Left kidney (tissue), 1 donor: ENCODE measurements at regions not wholly inside any gene's neighbourhood (a gene's known extent, or its start where the extent isn't known, plus 50 kb on each side); places are given as distances from the start of the nearest gene placed in this dataset.
"Not testable (repeated sequence)": the region's sequence is repeated elsewhere in the genome, so short reads cannot be mapped to it uniquely, and the experiment has no call there.

Source experiments
- DNase-seq: peaks from one replicate; pipeline ENCODE4 v3.0.0-alpha.2; 2013

DNA sequence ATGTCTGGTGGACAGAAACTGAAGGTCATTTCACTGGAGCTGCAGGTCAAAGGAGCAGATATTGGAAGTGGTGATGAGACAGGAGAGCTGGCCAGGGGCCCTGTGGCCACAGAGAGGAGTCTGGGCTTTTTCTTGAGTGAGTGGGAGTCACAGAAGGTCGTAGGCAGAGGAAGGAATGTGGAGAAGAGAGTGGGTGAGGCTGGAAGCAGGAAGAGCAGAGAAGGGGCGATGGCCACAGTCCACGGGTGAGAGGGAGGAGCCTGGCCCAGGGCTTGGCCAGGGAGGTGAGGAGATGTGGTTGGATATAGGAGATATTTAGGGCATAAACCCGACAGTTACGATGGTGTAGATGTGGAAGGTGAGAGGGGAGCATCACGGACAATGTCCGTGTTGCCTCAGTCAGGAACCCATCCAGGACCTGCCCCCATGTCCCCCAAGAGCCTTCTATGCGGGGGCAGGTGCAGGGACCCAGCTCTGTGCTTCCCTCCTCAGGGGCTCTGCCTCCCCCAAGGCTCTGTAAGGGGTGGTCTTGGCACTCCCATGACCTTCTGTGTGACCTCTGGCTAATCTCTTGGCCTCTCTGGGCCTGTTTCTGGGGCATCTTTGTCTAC, 150.5 kb upstream of the PTPN1 start:
- no peak for DNase-seq

DNA sequence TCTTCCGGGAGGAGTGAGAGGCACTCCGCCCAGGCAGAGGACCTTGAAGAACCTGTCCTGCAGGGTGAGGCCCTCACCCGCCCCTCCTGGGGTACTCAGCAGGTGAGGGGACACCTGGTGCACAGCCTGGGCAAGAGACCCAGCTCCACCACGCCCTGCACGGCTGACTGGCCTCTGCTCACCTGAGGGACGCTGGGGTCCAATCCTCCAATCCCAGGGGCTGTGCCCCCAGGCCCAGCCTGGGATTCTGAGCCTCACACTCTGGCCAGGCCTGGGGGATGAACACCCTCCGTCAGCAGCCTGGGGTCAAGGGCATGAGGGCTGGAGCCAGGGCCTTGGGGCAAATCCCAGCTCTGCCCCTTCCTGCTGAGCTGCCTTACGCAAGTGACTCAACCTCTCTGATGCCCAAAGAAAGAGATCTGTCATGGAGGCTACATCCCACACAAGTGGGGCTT, 149.9 kb upstream of the PTPN1 start:
- no peak for DNase-seq

DNA sequence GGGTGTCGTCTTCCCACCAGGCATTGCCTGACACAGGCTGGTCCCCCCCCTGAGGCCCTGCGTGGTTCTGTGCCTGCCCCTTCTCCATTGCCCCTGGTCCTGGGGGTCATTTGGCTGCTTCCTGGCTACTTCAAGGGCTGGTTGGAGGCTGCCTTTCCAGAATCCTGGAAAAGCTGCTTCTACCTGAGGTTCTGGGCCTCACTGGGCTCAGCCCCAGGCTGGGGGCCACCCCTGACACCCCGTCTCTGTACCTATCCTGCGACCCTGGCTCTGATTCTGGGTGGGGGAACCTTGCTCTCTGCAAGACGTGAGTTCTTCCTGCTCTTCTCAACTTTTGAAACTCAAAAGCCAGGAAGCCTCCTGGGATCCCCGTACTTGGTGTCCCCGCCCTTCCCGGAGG, 149.3 kb upstream of the PTPN1 start:
- DNase-seq, result no peak

DNA sequence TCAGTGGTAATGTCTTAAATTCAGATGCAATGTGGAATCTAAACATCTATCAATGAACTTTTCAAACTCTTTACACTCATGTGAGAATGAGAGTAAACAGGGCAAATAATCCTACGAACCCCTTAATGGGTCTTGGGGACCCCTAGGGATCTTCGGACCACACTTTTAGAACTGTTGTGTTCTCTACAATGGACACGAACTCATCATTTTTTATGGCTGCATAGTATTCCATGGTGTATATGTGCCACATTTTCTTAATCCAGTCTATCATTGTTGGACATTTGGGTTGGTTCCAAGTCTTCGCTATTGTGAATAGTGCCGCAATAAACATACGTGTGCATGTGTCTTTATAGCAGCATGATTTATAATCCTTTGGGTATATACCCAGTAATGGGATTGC, 148.0 kb upstream of the PTPN1 start:
- DNase-seq, result not testable (repeated sequence)

DNA sequence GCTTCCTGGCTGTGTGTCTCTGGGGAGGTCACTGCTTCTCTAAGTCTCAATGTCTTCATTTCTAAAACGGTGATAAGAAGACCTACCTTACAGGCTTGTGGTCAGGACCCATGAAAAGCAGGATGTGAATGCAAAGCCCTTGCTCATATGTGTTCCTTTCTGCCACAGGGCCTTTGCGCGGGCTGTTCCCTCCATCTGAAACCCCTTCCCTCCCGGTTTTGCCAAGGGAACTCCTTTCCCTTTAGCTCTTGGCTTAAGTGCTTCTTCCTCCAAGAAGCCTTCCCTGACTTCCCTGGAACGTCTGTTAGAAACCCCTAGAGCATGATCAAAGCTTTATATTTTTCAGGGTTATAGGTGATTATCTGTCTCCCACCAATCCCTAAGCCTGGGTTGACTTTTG, 147.2 kb upstream of the PTPN1 start:
- no peak for DNase-seq

DNA sequence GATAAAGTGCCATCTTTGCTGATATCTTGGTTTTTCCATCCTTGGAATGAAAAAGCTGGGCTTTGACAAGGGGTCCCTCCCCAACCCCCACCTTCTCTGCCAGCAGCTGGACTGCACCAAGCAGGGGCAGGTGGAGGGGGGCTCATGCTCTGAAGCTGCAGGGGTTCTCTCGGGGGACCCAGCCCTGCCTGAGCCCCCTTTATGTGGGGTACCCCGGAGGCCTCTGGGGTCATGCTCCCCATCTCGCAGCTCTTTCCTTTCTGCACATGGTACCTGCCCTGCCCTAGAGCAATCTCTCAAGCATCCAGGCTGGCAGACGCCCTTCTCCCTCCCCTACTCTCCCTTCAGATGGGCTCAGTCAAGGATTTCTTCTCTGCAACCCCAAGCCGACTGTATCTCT, 146.7 kb upstream of the PTPN1 start:
- DNase-seq, result no peak

DNA sequence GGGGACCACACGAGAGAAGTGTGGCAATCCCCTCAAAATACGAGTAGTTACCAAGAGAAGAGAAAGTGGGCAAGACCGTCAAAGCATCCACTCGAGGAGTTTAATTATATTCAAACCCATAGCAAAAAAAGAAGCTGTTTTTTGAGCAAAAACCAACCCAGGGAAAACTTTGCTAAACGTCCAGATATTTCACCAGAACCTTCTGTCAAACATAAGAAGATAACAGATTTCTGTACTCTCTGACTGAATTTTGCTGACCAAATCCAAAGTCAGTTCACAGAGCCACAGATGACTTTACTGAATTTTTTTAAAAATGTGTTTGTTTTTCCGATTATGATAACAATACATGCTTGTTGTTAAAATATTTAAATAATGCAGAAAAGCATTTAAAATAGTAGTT, 145.6 kb upstream of the PTPN1 start:
- DNase-seq, result no peak

DNA sequence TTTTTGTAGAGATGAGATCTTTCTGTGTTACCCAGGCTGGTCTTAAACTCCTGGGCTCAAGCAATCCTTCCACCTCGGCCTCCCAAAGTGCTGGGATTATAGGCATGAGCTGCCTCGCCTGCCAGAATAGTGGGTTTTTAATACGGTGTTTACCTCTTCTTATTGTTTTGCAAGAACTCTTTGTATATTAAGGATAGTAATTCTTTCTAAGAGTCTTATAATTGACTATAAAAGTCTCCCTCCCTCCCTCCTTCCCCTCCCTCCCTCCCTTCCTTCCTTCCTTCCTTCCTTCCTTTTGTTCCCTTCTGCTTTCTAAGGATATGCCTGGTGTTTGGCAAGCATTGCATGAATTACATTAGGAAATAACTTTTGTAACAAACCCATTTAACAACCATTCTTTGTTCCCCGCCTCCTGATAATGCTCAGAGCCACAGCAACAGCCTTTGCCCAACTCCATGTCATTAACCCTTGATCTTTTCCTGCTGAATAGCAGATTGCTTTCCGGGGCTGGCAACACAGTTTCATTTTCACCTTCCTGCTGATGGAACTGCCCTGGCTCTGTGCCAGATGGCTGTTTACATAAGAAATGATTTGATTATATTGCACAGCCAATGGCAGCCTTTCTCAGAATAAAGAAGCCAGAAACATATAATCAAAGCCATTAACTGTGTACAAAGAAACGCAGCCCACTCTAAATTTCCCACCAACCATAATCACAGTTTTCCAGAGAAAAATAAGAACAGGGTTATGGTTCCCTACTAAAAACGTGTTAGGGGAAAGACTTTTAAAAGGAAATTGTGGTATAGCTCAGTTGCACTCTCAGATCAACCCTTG, 143.7 kb upstream of the PTPN1 start:
- DNase-seq, result peak; percentile 57

DNA sequence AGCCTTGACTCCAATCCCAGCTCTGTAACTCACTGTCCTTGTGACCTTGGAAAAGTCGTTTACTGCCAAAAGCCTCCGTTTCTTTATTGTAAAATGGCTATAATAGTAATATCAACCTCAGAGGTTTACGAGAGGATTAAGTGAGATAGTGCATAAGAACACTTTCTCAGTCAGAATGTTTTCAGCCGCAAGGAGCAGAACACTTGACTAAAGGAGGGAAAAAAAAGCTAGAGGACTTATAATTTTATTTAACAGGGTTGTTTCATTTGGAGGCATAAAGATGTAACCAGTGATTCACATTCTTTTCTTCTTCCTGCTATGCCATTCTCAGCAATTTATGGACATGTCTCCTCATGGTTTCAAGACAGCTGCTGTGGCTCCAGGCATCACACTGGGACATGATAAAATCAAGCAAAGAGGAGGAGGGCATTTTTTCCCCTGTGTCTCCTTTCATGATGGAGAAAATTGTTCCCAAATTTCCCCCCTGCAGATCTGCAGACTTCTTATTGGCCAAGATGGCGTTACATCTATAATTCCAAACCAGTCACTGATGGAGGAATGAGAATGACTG, 143.0 kb upstream of the PTPN1 start:
- DNase-seq, result no peak

DNA sequence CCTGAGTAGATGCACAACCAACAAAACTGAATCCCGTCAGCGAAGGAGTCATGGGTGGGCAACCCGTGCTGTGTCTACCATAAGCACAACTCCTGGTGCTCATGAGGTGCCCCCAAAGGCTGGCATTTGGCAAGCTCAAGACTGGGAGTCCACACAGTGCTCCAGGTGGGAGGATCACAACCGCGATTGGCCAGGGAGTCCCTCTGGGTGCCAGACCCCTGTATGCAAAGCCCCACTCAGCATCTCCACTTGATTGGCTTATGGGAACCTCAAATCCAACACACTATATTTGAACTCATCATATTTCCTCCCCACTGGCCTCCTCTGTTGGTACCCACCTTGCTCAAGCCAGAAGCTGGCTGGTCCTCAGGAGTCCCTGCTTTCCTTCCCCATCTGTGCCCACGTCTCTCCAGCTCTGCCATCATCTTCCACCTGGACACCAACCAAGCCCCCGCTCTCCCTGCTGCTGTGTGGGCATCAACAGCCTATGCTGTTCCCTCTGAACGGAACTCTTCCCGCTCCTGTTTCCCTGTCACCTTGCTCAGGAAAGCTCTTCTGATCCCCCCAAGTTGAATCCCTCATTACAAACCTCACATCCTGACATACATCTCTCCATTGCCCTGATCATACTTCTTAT, 142.3 kb upstream of the PTPN1 start:
- DNase-seq, result no peak

DNA sequence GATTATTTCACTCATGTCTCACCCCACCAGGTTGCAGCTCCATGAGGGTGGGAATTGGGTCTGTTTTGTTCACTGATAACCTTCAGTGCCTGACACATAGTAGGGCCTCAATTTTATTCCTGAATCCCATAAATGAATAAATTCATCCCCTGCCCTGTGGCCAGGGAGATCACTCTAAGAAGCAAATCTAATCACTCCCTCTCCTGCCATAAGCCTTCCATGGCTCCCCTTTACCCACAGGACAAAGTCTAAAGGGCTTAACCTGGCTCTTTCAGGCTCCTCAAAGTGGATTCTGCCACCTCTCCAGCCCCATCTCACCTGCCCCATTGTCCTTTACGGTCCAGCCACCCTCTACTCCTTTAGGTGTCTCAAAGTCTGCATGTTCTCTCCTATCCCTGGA, 141.8 kb upstream of the PTPN1 start:
- DNase-seq, result no peak

DNA sequence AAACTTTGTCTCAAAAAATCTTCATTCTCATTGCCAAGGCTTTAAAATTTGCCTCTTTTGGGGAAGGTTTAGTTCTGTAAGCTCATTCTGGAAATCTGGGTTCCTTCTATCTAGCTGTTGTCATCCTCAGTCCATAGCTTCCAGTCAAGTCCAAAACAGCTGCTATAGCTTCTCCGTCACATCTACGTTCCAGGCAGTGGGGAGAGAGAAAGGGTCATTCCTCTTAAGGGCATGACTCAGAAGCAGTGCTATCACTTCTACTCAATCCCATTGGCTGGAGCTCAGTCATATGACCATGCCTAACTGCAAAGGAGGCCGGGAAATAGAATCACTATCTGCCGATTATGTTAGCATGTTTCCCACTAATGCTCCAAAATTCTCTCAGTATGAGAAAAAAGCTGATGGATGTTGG, 141.4 kb upstream of the PTPN1 start:
- DNase-seq, result no peak

DNA sequence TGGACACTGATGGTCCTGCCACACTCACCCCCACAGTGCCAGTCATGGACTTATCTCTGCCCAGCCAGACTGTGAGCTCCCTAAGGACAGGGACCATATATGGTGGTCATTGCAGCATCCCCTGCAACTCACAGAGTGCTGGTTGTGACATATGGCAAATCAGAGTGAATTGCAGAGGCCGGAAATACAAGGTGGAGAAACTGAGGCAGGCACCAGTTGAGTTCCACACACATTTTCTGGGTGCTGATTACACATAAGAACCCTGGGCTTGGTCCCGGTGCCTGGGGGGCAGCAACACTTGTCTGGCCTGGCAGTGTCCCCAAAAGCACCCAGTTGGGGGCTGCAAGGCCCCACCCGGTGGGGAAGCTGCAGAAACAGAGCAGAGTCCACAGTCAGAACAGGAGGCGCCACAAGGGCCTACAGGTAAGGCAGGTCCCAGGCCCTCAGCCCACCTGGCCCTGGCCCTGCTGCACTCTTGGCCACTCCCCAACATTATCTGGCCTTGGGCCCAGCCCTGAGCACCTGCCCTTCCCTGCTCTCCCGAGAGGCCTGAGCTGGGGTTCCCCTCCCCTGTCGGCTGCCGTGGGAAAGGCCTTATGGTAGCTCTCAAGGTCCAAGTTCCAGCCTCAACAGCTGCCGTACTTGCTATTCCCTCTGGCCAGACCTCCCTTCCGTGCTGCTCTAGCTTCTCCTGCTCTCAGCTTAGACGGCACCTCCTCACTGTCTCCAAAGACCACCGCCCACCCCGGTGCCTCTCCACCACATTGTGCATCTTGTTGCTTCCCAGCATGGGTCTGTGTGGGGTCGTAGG, 140.8 kb upstream of the PTPN1 start:
- no peak for DNase-seq

DNA sequence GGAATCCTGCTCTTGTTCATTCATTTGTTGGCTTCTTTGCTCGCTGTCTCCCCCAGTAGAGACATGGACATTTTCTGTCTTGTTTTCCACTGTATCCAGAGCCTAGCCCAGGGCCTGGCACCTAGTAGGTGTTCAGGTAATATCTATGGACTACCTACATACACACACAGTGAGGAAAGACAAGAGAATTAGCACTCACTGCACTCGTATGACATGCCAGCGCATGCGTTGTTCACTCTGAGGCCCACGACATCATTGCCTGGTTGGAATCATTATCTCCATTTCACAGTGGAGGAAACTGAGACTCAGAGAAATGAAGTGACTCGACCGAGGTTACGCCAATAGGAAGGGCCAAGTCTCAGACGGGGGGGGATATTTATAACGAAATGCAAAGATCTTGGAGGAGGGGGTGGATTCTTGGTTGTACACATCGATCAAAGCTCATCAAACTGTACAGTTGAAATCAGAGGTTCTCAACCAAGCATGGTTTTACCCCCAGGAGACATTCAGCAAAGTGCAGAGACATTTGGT, 140.1 kb upstream of the PTPN1 start:
- DNase-seq, result no peak

DNA sequence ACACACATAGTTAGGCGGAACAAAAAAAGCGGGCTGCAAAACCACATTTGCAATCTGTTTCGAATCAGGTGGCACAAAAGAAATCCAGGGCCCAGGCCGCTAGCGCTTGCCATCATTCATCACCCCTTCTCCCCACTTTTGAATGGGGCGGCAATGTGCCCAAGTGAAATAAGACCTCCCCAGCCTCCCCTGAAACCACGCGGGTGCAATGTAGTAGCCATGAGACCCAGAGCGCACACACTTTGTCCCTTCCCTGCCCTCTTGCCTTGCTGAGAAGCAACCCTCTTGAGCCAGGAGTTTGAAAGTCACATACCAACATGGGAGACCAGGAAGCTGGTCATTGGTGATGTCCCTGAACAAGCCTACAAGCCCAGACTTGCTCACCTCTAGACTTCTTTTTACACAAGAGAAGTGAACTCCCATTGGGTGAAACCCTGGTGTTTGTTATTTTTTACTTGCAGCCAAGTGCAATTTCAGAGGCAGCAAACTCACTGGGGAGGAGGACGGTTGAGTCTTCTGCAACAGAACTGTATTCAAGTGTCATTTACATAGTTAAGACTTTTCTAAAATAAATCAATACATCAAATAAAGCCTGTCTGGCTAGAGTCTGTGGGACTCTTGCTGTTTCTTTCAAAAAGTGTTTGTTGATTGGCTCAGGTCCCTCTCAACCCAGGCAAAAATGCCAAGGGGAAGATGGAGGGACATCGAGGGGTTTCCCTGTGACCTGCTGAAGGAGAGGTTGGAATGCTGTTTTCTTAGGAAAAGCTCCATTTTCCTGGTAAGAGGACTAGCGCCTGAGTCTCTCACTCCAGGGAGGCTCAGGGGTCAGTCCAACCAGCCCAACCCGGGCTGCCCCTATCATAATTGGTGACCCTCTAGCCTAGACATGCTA, 138.1 kb upstream of the PTPN1 start:
- no peak for DNase-seq

DNA sequence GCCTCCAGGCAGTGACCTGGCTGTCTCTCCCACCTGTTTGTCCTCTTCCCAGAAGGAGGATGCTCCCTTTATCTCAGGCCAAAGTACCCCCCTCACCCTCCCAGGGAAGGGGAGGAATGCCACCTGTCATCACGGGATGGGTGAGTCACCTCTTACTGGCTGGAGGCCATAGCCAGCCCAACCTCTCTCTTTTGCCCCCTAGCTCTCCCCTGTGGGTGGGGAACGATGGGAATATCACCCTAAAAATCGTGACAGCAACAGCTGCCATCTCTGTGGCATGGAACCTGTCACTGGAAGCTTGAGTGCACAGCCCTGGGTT, 137.5 kb upstream of the PTPN1 start:
- DNase-seq, result no peak

DNA sequence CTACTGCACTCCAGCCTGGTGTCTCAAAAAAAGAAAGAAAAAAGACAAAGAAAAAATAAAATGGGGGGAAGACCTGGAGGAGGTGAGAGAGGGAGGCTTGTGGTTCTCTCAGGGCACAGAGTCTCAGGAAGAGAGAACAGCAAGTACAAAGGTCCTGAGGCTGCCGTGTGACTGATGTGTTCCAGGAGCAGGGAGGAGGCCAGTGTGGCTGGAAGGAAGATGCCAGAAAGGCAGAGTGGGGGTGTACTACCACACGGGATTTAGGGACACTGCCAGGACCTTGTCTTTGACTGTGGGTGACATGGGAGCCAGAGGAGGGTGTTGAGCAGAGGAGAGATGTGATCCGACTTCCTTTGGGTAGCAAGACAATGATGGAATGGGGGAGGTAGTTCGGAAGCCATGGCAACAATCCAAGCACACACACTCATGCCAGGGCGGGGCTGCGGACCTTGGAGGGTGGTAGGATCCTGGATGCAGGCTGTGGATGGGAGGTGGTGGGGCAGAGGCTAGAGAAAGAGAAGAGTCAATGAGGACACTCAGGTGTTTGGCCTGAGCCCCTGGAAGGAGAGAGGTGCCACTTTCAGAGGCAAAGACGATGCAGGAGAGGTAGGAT, 136.4 kb upstream of the PTPN1 start:
- no peak for DNase-seq

DNA sequence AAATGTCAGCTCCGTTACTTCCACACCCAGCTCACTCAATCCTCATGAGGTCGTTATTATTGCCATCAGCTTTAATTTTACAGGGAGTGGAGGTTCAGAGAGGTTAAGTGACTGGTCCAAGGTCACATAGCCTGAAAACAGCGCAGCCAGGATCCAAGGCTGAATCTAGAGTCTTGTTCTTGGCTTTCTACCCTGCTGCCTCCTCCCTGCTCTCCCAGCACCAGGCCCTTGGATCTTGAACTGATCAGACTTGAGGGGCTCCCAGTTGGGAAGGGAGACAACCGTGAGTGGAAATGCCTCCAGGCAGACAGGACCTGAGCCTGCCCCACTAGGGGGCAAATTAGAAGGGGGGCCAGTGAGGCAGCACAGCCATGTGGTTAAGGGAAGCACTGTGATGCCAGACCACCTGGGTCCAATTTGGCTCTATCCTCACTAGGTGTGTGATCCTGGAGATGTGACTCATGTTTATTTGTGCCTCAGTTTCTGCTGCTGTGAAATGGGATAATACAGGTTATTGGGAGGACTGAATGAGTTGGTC, 135.6 kb upstream of the PTPN1 start:
- DNase-seq, result no peak

DNA sequence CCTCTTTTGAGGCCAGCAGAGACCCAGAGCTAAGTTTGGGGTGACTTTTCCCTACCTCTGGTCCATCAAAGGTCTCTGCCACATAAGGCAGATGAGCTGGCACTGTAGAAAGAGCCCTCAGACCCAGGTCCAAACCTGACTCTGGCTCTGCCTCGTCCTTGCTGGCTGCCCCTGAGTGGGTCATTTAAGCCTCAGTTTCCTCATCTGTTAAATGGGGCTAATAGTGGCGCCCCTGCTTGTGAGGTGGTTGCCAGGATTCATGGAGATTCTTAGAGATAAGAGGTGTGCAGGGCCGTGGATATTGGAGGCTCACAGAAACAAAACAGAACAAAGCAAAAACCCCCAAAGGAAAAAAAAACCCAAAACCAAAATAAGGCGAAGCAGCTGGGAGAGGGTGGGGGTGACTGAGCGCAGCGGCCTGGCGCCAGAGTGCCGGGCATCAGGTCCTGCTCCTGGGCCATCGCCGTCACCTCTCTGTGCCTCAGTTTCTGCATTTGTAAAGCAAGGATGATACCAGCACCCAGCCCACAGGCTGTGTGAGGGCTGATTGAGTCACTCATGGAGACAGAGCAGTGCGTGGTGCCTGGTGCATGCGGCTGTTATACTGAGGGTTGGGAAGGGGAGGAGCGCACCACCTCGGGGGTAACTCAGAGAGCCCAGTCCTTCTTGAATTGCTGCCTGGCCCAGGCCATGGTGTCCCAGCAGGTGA, 133.8 kb upstream of the PTPN1 start:
- no peak for DNase-seq
